K562 (cell line): ENCODE measurements at regions not wholly inside any gene's neighbourhood (a gene's known extent, or its start where the extent isn't known, plus 50 kb on each side); places are given as distances from the start of the nearest gene placed in this dataset.

Experiments used
- RAD51 ChIP-seq: fragments of 450-650 bp; IDR thresholded peaks from 2 replicates; pipeline ENCODE4 v1.7.1; 2016; ENCODE audit warnings: low read depth, mild to moderate bottlenecking, borderline replicate concordance
- SOX6 ChIP-seq: fragments of 450-650 bp; IDR thresholded peaks from 2 replicates; pipeline ENCODE4 v1.6.1; 2014; ENCODE audit warnings: mild to moderate bottlenecking
- TF ChIP-seq, protein P1 (sequence below): fragments of 450-650 bp; IDR thresholded peaks from 2 replicates; pipeline ENCODE4 v1.6.1; 2018; ENCODE audit not compliant: partially characterized antibody
- TF ChIP-seq, protein P2 (sequence below): sonication (generic); formaldehyde crosslinking; IDR thresholded peaks from 2 replicates; pipeline ENCODE4 v1.8.1; 2023; ENCODE audit warnings: mild to moderate bottlenecking, missing genetic modification reagents

DNA sequence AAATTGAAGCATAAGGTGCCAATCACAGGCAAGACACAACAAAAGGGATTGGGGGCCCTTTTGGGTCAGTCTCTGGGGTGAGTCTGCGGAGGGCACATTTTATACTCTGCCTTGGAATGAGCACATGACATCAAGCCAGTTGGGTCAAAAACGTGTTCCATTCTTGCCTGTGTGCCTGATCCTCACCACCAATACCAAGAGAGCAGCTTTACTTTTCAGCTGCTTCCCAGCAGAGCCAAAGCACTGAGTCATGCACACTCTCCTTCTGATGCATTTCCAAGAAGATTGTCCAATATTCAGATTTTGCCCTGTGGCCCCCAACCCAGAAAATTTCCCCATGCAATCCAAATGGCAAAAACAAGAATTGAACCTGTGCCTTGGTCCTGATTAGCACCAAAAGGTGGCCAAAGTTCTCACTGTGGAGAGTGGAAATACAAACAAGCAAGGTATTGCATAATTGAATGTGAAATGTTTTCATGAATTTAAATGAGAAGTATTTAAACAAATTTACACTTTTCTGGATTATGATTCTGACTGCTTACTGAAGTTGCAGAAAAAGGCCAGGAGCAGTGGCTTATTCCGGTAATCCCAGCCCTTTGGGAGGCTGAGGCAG lies 217.8 kb upstream of the SOX9 start (continued):
- no peak for TF ChIP-seq SOX6
- TF ChIP-seq, protein P1, sequence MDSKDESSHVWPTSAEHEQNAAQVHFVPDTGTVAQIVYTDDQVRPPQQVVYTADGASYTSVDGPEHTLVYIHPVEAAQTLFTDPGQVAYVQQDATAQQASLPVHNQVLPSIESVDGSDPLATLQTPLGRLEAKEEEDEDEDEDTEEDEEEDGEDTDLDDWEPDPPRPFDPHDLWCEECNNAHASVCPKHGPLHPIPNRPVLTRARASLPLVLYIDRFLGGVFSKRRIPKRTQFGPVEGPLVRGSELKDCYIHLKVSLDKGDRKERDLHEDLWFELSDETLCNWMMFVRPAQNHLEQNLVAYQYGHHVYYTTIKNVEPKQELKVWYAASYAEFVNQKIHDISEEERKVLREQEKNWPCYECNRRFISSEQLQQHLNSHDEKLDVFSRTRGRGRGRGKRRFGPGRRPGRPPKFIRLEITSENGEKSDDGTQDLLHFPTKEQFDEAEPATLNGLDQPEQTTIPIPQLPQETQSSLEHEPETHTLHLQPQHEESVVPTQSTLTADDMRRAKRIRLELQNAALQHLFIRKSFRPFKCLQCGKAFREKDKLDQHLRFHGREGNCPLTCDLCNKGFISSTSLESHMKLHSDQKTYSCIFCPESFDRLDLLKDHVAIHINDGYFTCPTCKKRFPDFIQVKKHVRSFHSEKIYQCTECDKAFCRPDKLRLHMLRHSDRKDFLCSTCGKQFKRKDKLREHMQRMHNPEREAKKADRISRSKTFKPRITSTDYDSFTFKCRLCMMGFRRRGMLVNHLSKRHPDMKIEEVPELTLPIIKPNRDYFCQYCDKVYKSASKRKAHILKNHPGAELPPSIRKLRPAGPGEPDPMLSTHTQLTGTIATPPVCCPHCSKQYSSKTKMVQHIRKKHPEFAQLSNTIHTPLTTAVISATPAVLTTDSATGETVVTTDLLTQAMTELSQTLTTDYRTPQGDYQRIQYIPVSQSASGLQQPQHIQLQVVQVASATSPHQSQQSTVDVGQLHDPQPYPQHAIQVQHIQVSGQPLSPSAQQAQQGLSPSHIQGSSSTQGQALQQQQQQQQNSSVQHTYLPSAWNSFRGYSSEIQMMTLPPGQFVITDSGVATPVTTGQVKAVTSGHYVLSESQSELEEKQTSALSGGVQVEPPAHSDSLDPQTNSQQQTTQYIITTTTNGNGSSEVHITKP = no peak
- TF ChIP-seq, protein P2, sequence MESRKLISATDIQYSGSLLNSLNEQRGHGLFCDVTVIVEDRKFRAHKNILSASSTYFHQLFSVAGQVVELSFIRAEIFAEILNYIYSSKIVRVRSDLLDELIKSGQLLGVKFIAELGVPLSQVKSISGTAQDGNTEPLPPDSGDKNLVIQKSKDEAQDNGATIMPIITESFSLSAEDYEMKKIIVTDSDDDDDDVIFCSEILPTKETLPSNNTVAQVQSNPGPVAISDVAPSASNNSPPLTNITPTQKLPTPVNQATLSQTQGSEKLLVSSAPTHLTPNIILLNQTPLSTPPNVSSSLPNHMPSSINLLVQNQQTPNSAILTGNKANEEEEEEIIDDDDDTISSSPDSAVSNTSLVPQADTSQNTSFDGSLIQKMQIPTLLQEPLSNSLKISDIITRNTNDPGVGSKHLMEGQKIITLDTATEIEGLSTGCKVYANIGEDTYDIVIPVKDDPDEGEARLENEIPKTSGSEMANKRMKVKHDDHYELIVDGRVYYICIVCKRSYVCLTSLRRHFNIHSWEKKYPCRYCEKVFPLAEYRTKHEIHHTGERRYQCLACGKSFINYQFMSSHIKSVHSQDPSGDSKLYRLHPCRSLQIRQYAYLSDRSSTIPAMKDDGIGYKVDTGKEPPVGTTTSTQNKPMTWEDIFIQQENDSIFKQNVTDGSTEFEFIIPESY (CRISPR knock-in tag) = no peak
- TF ChIP-seq RAD51 = no peak
